ENCODE measurements at regions not wholly inside any gene's neighbourhood (a gene's known extent, or its start where the extent isn't known, plus 50 kb on each side); places are given as distances from the start of the nearest gene placed in this dataset.

- H3K27me3 ChIP-seq (ENCODE audit: control insufficient read depth, insufficient read depth, low read length) = peaks cover 65% of the 10 kb centered on the region
- no peaks in the 10 kb centered on the region for H3K4me1 ChIP-seq (ENCODE audit: control insufficient read depth, insufficient read depth, low read length)
- no peaks in the 10 kb centered on the region for H3K36me3 ChIP-seq (ENCODE audit: insufficient read depth, low read length)
- no peak overlapping the region for H3K4me2 ChIP-seq (ENCODE audit: low read length)
- no peaks in the 10 kb centered on the region for H3K9me3 ChIP-seq (replicated peaks; ENCODE audit: low read length)
- H3K4me3 ChIP-seq (ENCODE audit: low read length) = no peak overlapping the region
- H3K9ac ChIP-seq (ENCODE audit: low read depth, low read length) = no peak overlapping the region
These were observed 77.3 kb upstream of the SHISAL1 start for GRCh38 chr22:44389926-44390612.

- Histone ChIP-seq H3K9me3 (replicated peaks; ENCODE audit: low read length) (no peaks in the 10 kb centered on the region), H3K4me3 (ENCODE audit: low read length) (no peak overlapping the region), H3K4me1 (ENCODE audit: control insufficient read depth, insufficient read depth, low read length) (no peaks in the 10 kb centered on the region), H3K36me3 (ENCODE audit: insufficient read depth, low read length) (no peaks in the 10 kb centered on the region), H3K27me3 (ENCODE audit: control insufficient read depth, insufficient read depth, low read length) (peaks cover 67% of the 10 kb centered on the region), H3K9ac (ENCODE audit: low read depth, low read length) (no peak overlapping the region), H3K4me2 (ENCODE audit: low read length) (no peak overlapping the region)
These were observed 76.4 kb upstream of the SHISAL1 start for GRCh38 chr22:44389181-44389580.

DNA sequence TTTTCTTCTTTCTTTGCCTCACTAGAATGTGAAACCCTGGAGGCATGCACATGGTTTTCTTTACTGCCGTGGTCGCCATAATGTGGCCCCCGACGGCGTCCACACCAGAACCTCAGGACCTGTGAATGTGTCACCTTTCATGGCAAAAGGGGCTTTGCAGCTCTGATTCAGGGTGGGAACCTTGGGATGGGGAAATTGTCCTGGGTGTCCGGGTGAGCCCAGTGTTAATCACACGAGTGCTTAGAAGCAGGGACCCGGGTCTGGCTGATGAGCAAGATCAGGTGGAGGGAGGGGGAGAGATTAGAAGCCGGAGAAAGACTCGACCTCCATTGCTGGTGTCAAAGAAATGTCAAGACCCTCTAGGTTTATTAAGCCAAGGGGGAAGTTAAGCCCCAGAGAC, 74.7 kb upstream of the SHISAL1 start:
- H3K9ac ChIP-seq (ENCODE audit: low read depth, low read length) = no peak overlapping the region
- H3K4me1 ChIP-seq (ENCODE audit: control insufficient read depth, insufficient read depth, low read length) = no peaks in the 10 kb centered on the region
- no peak overlapping the region for H3K4me3 ChIP-seq (ENCODE audit: low read length)
- H3K27me3 ChIP-seq (ENCODE audit: control insufficient read depth, insufficient read depth, low read length) = peaks cover 75% of the 10 kb centered on the region
- no peaks in the 10 kb centered on the region for H3K36me3 ChIP-seq (ENCODE audit: insufficient read depth, low read length)
- no peaks in the 10 kb centered on the region for H3K9me3 ChIP-seq (replicated peaks; ENCODE audit: low read length)
- no peak overlapping the region for H3K4me2 ChIP-seq (ENCODE audit: low read length)

DNA sequence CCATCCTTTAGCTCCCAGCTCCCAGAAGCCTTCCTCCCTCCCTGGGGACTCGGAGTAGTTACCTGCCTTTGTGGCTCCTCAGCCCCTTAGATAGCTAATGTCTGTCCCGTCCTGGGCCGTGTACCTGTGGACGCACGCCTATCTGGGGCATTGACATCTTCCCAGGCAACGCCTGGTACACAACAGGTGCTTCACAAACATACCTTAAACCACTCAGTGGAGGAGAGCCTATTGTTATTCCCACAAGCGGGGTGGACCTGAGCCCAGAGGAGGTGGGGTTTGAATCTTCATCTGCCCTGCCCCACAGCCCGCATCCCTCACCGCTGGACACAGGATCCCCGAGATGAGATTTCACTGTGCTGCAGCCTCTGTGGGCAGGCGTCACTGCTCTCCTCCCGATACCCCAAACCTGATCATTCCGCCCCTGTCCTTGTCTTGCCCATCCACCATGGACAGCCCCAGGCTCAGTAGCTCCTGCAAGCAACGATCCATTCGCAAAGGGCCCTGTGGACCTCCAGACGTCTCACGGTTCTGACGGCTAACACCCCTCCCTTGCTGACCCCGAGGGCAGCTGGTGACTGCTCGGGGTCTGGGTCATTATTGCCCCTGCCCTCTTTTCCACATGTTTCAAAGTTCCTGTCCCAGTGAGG, 73.8 kb upstream of the SHISAL1 start:
- H3K27me3 ChIP-seq (ENCODE audit: control insufficient read depth, insufficient read depth, low read length) = peaks cover 85% of the 10 kb centered on the region
- no peak overlapping the region for H3K9ac ChIP-seq (ENCODE audit: low read depth, low read length)
- no peaks in the 10 kb centered on the region for H3K9me3 ChIP-seq (replicated peaks; ENCODE audit: low read length)
- H3K4me1 ChIP-seq (ENCODE audit: control insufficient read depth, insufficient read depth, low read length) = no peaks in the 10 kb centered on the region
- no peaks in the 10 kb centered on the region for H3K36me3 ChIP-seq (ENCODE audit: insufficient read depth, low read length)
- H3K4me3 ChIP-seq (ENCODE audit: low read length) = no peak overlapping the region
- H3K4me2 ChIP-seq (ENCODE audit: low read length) = no peak overlapping the region

- Histone ChIP-seq H3K36me3 (ENCODE audit: insufficient read depth, low read length) (no peaks in the 10 kb centered on the region), H3K9ac (ENCODE audit: low read depth, low read length) (no peak overlapping the region), H3K4me3 (ENCODE audit: low read length) (no peak overlapping the region), H3K9me3 (replicated peaks; ENCODE audit: low read length) (no peaks in the 10 kb centered on the region), H3K4me1 (ENCODE audit: control insufficient read depth, insufficient read depth, low read length) (no peaks in the 10 kb centered on the region), H3K4me2 (ENCODE audit: low read length) (no peak overlapping the region), H3K27me3 (ENCODE audit: control insufficient read depth, insufficient read depth, low read length) (peaks cover 87% of the 10 kb centered on the region)
These were observed 73.0 kb upstream of the SHISAL1 start for GRCh38 chr22:44385781-44386180.

- no peak overlapping the region for H3K4me3 ChIP-seq (ENCODE audit: low read length)
- no peaks in the 10 kb centered on the region for H3K9me3 ChIP-seq (replicated peaks; ENCODE audit: low read length)
- no peaks in the 10 kb centered on the region for H3K36me3 ChIP-seq (ENCODE audit: insufficient read depth, low read length)
- H3K4me2 ChIP-seq (ENCODE audit: low read length) = no peak overlapping the region
- H3K9ac ChIP-seq (ENCODE audit: low read depth, low read length) = no peak overlapping the region
- H3K27me3 ChIP-seq (ENCODE audit: control insufficient read depth, insufficient read depth, low read length) = peaks cover 87% of the 10 kb centered on the region
- H3K4me1 ChIP-seq (ENCODE audit: control insufficient read depth, insufficient read depth, low read length) = no peaks in the 10 kb centered on the region
These were observed 72.5 kb upstream of the SHISAL1 start for GRCh38 chr22:44385296-44385610.

DNA sequence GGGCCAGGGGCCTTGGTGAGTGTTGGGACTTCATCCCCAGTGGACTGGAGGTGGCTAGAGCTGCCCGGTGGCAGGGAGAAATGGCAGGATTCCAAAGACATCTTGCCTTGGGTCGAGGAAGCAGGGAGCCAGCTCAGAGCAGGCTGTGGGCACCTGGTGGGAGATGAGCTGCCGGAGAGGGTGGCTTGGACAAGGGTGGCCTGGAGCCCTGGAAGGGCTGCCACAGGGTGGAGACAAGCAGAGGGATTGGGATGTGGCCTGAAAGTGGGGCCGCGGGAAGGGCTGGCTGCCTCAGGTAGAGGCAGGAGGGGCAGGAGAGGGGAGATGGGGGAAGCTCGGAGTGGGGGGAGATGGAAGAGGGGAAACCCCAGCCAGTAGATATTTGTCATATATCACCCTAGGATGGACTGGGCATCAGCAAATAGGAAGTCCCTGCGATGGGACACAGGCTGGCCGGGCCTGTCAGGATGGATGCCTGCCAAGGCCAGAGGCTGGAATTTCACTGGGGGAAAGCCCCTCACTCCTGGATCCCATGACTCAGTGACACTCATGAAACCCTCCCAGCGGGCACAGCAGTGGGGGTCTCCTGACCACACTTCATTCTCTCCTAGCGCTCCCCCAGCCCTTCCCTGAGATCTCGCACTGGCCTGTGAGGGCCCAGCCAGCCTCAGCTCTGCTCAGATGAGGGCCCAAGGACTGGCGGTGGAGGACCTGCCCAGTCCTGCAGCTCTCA, 72.0 kb upstream of the SHISAL1 start:
- H3K4me2 ChIP-seq (ENCODE audit: low read length) = no peak overlapping the region
- H3K27me3 ChIP-seq (ENCODE audit: control insufficient read depth, insufficient read depth, low read length) = peaks cover 92% of the 10 kb centered on the region
- no peak overlapping the region for H3K4me3 ChIP-seq (ENCODE audit: low read length)
- no peaks in the 10 kb centered on the region for H3K36me3 ChIP-seq (ENCODE audit: insufficient read depth, low read length)
- H3K9ac ChIP-seq (ENCODE audit: low read depth, low read length) = no peak overlapping the region
- H3K4me1 ChIP-seq (ENCODE audit: control insufficient read depth, insufficient read depth, low read length) = no peaks in the 10 kb centered on the region
- no peaks in the 10 kb centered on the region for H3K9me3 ChIP-seq (replicated peaks; ENCODE audit: low read length)

DNA sequence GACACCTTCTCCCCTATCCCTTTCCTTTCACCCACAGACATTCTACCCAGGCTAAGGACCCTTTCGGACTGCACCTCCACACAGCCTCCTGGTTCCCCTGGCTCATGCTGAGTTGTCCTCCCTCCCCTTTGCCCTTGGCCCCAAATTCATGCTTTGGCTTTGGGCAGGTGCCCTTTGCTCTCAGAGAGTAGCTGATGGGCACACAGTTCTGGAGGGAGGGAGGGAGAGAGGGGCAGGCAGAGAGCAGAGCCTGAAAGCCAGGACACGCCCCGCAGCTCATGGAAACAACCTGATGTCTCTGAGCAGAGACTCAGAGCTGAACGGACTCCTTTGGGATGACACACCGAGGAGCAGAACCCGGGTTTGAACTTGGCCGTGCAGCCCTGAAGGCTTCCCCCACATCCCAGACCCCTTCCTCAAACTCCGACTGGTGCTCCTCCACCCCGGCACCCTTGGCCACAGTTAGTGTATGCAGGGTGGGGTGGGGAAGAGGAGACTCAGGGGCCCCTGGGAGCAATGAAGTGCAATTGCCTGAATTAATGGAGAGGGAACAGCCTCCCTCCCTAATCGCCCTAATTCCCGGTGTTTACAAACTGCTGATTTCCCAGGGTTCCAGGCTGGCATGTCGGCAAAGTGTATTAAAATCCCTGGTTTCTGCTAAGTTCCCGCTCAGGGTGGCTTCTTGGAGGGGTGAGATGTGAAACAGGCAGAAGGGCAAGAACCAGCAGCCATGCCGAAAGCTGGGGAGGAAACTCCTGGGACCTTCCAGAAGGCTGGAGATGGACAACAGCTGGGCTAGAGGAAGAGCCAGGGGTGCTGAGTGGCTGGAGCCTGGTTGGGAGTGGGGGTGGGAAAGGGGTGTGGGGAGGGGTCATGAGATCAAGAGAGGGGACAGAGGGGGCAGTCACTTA, 71.2 kb upstream of the SHISAL1 start:
- peaks cover 95% of the 10 kb centered on the region for H3K27me3 ChIP-seq (ENCODE audit: control insufficient read depth, insufficient read depth, low read length)
- H3K4me3 ChIP-seq (ENCODE audit: low read length) = no peak overlapping the region
- H3K4me1 ChIP-seq (ENCODE audit: control insufficient read depth, insufficient read depth, low read length) = no peaks in the 10 kb centered on the region
- no peaks in the 10 kb centered on the region for H3K9me3 ChIP-seq (replicated peaks; ENCODE audit: low read length)
- H3K4me2 ChIP-seq (ENCODE audit: low read length) = no peak overlapping the region
- no peaks in the 10 kb centered on the region for H3K36me3 ChIP-seq (ENCODE audit: insufficient read depth, low read length)
- H3K9ac ChIP-seq (ENCODE audit: low read depth, low read length) = no peak overlapping the region

- Histone ChIP-seq H3K4me3 (ENCODE audit: low read length) (no peak overlapping the region), H3K4me1 (ENCODE audit: control insufficient read depth, insufficient read depth, low read length) (no peaks in the 10 kb centered on the region), H3K9ac (ENCODE audit: low read depth, low read length) (no peak overlapping the region), H3K4me2 (ENCODE audit: low read length) (no peak overlapping the region), H3K9me3 (replicated peaks; ENCODE audit: low read length) (no peaks in the 10 kb centered on the region), H3K27me3 (ENCODE audit: control insufficient read depth, insufficient read depth, low read length) (peaks cover 92% of the 10 kb centered on the region), H3K36me3 (ENCODE audit: insufficient read depth, low read length) (no peaks in the 10 kb centered on the region)
These were observed 70.4 kb upstream of the SHISAL1 start for GRCh38 chr22:44383064-44383575.

DNA sequence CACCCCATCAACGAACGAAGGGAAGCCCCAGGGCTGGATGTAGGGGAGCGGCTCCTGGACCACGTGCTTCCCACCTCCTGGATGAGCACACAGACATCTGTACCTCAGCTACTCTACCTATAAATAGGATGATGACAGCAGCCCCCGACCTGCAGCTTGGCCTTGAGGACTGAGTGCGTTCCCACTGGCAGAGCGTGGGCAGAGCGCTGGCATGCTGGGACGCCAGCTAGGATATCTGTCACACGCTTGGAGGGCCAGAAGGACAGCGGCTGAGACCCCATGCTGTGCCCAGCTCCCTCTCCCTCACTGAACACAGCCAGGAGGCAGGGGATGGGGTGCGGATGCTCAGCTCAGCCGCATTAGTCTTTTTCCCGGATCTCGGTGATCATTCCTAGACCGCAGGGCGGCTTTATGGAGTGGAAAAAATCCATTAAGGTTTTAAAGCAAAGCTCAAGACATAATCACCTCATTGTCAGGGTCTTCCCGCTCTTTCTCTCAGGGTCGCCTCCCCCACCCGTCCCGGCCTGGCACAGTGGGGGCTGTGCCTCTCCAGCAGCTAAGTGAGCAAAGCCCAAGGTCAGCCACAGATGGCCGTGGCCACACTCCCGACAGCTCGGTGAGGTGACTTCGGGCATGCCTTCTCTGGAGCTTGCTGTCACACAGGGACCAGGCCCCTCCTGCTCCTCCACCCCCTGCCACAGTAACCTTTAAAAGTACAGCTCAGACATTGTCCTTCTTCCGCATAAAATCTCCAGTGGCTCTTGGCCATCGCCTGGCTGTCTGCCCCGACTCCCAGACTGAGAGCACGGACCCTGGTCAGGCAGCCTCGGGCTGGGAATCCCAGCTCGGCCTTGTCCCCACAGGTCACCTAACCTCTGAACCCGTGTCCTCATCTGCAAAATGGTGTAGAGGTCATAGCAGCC, 69.6 kb upstream of the SHISAL1 start:
- no peak overlapping the region for H3K4me2 ChIP-seq (ENCODE audit: low read length)
- H3K4me1 ChIP-seq (ENCODE audit: control insufficient read depth, insufficient read depth, low read length) = no peaks in the 10 kb centered on the region
- H3K9ac ChIP-seq (ENCODE audit: low read depth, low read length) = no peak overlapping the region
- no peak overlapping the region for H3K4me3 ChIP-seq (ENCODE audit: low read length)
- H3K9me3 ChIP-seq (replicated peaks; ENCODE audit: low read length) = no peaks in the 10 kb centered on the region
- no peaks in the 10 kb centered on the region for H3K36me3 ChIP-seq (ENCODE audit: insufficient read depth, low read length)
- H3K27me3 ChIP-seq (ENCODE audit: control insufficient read depth, insufficient read depth, low read length) = peaks cover 89% of the 10 kb centered on the region
